Astrocyte (in vitro differentiated cells and primary cell): ENCODE measurements at regions not wholly inside any gene's neighbourhood (a gene's known extent, or its start where the extent isn't known, plus 50 kb on each side); places are given as distances from the start of the nearest gene placed in this dataset.

ENCODE experiments used
- DNase-seq: peaks from one replicate; pipeline ENCODE4 v3.0.0-alpha.2; 2010; ENCODE audit warnings: low read depth
- FAIRE-seq: peaks from 2 replicates; lab custom pipeline; 2011; peaks lifted over from hg19 to GRCh38; lab: Jason Lieb, UNC
- H2AFZ ChIP-seq: 2 replicates; pipeline ENCODE4 v1.6.0; 2012; ENCODE audit warnings: low read depth, low read length, inconsistent platforms
- H3K27ac ChIP-seq: 2 replicates; pipeline ENCODE4 v1.5.1; 2011; ENCODE audit warnings: low read depth, low read length, inconsistent platforms
- H3K27me3 ChIP-seq: 2 replicates; pipeline ENCODE4 v1.6.0; 2011; ENCODE audit warnings: low read length, inconsistent platforms; ENCODE audit not compliant: insufficient read depth
- H3K36me3 ChIP-seq: 2 replicates; pipeline ENCODE4 v1.5.1; 2011; ENCODE audit warnings: low read length, inconsistent platforms; ENCODE audit not compliant: insufficient read depth
- H3K4me1 ChIP-seq: 2 replicates; pipeline ENCODE4 v1.5.1; 2011; ENCODE audit warnings: low read length, inconsistent platforms; ENCODE audit not compliant: insufficient read depth
- H3K4me2 ChIP-seq: 2 replicates; pipeline ENCODE4 v1.6.0; 2012; ENCODE audit warnings: low read length, inconsistent platforms
- H3K4me3 ChIP-seq: 2 replicates; pipeline ENCODE4 v1.5.1; 2011; ENCODE audit warnings: low read depth, mild to moderate bottlenecking, low read length, inconsistent platforms; ENCODE audit not compliant: insufficient read depth
- H3K79me2 ChIP-seq: 2 replicates; pipeline ENCODE4 v1.6.0; 2012; ENCODE audit warnings: mild to moderate bottlenecking, low read length, inconsistent platforms; ENCODE audit not compliant: insufficient read depth
- H3K9ac ChIP-seq: 2 replicates; pipeline ENCODE4 v1.6.0; 2012; ENCODE audit warnings: mild to moderate bottlenecking, low read length, inconsistent platforms
- H3K9me3 ChIP-seq: 2 replicates; pipeline ENCODE4 v1.5.1; 2012; ENCODE audit warnings: low read depth, mild to moderate bottlenecking, low read length, inconsistent platforms; ENCODE audit not compliant: insufficient read depth
- H4K20me1 ChIP-seq: 2 replicates; pipeline ENCODE4 v1.6.0; 2012; ENCODE audit warnings: low read length, inconsistent platforms; ENCODE audit not compliant: insufficient read depth
- H3K27ac Mint-ChIP-seq: one replicate; pipeline ENCODE4 v1.8.0; 2021; ENCODE audit warnings: mild to moderate bottlenecking, mixed read lengths; ENCODE audit not compliant: unreplicated experiment
- H3K27me3 Mint-ChIP-seq: one replicate; pipeline ENCODE4 v1.8.0; 2021; ENCODE audit warnings: low read depth, mixed read lengths; ENCODE audit not compliant: unreplicated experiment
- H3K36me3 Mint-ChIP-seq: one replicate; pipeline ENCODE4 v1.8.0; 2021; ENCODE audit warnings: low read depth, mixed read lengths; ENCODE audit not compliant: unreplicated experiment
- H3K4me1 Mint-ChIP-seq: one replicate; pipeline ENCODE4 v1.8.0; 2021; ENCODE audit warnings: low read depth, mixed read lengths; ENCODE audit not compliant: unreplicated experiment
- H3K4me3 Mint-ChIP-seq: one replicate; pipeline ENCODE4 v1.8.0; 2021; ENCODE audit warnings: mild to moderate bottlenecking, moderate library complexity, mixed read lengths; ENCODE audit not compliant: unreplicated experiment
- H3K9me3 Mint-ChIP-seq: one replicate; pipeline ENCODE4 v1.8.0; 2021; ENCODE audit warnings: mild to moderate bottlenecking, mixed read lengths; ENCODE audit not compliant: unreplicated experiment
- CTCF ChIP-seq: IDR thresholded peaks from 2 replicates; pipeline ENCODE4 v1.5.1; 2011; ENCODE audit warnings: low read depth, mild to moderate bottlenecking, inconsistent platforms, low read length, moderate library complexity; ENCODE audit not compliant: insufficient read depth
- EZH2 ChIP-seq: IDR thresholded peaks from 2 replicates; pipeline ENCODE4 v1.6.1; 2012; ENCODE audit warnings: mild to moderate bottlenecking, low read length, inconsistent platforms; ENCODE audit not compliant: insufficient read depth

DNA sequence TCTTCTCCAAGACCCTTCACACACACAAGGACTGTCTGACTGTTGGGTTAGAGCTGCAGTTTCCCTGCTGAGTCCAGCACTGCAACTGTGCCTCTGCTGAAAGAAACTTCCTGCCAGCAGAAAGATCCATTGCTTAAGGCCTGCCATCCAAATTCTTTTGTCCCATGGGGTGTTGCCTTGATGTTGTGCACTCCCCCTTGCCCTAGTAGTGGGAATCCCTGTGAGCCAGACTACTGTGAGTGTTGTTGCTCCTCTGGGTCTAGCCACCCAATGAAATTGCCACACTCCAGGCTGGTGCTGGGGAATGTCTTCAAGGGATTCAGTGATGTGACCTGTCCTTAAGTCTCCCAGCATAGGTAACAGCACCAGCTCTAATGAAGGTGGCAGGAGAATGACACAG, 166.6 kb upstream of the PDE3A start:
- H3K4me2 ChIP-seq, result no peak overlapping the region
- Mint-ChIP-seq H3K4me3 (no peak overlapping the region), H3K27ac (no peak overlapping the region), H3K27me3 (no peaks in the 10 kb centered on the region), H3K4me1 (no peaks in the 10 kb centered on the region), H3K36me3 (no peaks in the 10 kb centered on the region), H3K9me3 (peaks cover 2% of the 10 kb centered on the region)
- no peak for DNase-seq
- H3K4me1 ChIP-seq, result no peaks in the 10 kb centered on the region
- H3K9ac ChIP-seq, result no peak overlapping the region
- H3K4me3 ChIP-seq, result no peak overlapping the region
- H3K79me2 ChIP-seq, result no peaks in the 10 kb centered on the region
- no peaks in the 10 kb centered on the region for H3K36me3 ChIP-seq
- no peak for FAIRE-seq
- no peak overlapping the region for H3K27ac ChIP-seq
- H3K27me3 ChIP-seq, result no peaks in the 10 kb centered on the region
- no peaks in the 10 kb centered on the region for H4K20me1 ChIP-seq
- H2AFZ ChIP-seq, result no peak overlapping the region
- no peaks in the 10 kb centered on the region for H3K9me3 ChIP-seq
- TF ChIP-seq EZH2 (no peak), CTCF (no peak)

DNA sequence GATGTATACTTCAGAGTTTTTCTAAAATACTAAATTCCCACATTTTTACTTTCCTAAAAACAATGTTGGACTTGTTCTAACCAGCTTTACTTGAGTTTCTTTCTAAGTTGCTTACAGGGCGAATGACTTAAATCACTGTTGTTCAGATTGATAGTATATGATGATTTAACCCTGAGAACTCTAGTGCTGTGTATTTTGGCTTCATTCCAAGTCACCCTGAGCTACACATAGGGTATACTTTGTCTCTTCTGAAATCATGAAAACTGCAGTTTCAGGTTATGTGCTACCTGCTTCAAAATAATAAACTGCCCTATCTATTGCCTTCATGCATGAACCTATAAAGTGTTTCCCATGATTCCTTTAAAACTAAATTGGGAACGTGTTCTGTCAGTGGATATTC, 162.5 kb upstream of the PDE3A start:
- no peak overlapping the region for H3K27ac Mint-ChIP-seq

More for the DNA sequence above, 162.5 kb upstream of the PDE3A start:
- Mint-ChIP-seq H3K36me3 (no peaks in the 10 kb centered on the region), H3K27me3 (no peaks in the 10 kb centered on the region), H3K4me1 (no peaks in the 10 kb centered on the region), H3K4me3 (no peak overlapping the region), H3K9me3 (no peaks in the 10 kb centered on the region)
- Histone ChIP-seq H3K27ac (no peak overlapping the region), H3K36me3 (no peaks in the 10 kb centered on the region), H3K79me2 (no peaks in the 10 kb centered on the region), H3K4me1 (no peaks in the 10 kb centered on the region), H3K4me3 (no peak overlapping the region), H3K9me3 (no peaks in the 10 kb centered on the region), H3K27me3 (no peaks in the 10 kb centered on the region), H3K4me2 (no peak overlapping the region), H3K9ac (no peak overlapping the region), H4K20me1 (no peaks in the 10 kb centered on the region), H2AFZ (no peak overlapping the region)
- TF ChIP-seq EZH2 (no peak), CTCF (no peak)
- no peak for FAIRE-seq
- DNase-seq, result no peak
